SK-N-SH (cell line): ENCODE measurements at regions not wholly inside any gene's neighbourhood (a gene's known extent, or its start where the extent isn't known, plus 50 kb on each side); places are given as distances from the start of the nearest gene placed in this dataset.

Experiments used
- CTCF ChIA-PET: fragments of 300-600, 350-600 bp; formaldehyde crosslinking; extraction: SDS; loops from one replicate; lab custom pipeline; 2021; lab: Yijun Ruan, JAX
- POLR2A ChIA-PET: fragments of 350-600 bp; sonication (Branson Sonifier 250); formaldehyde crosslinking; extraction: SDS; loops from one replicate; lab custom pipeline; 2020; ENCODE audit warnings: antibody characterized with exemption, inconsistent platforms; lab: Yijun Ruan, JAX
- DNase-seq: peaks from one replicate; pipeline ENCODE4 v3.0.0; 2012
- H2AFZ ChIP-seq: fragments of 200-600 bp; sonication (generic); 2 replicates; pipeline ENCODE4 v1.8.1; 2016; ENCODE audit warnings: antibody characterized with exemption, mild to moderate bottlenecking, low read depth
- H3F3A ChIP-seq: fragments of 200-600 bp; sonication (generic); replicated peaks from 2 replicates; pipeline ENCODE3; 2016; ENCODE audit warnings: antibody characterized with exemption, mild to moderate bottlenecking; ENCODE audit not compliant: insufficient read depth
- H3K27ac ChIP-seq, 2 experiments: fragments of 200-500 bp in 1 of 2; fragments of 200-600 bp in 1 of 2; sonication (Bioruptor generic) in 1 of 2; sonication (generic), shearing (Covaris generic) in 1 of 2; 2 replicates each; pipeline versions ENCODE4 v1.5.1 to v1.6.1; 2014 to 2016; ENCODE audit warnings: low read depth in 2 of 2, inconsistent platforms in 1 of 2, low read length in 1 of 2, mild to moderate bottlenecking in 1 of 2, mixed read lengths in 1 of 2
- H3K27me3 ChIP-seq: fragments of 200-600 bp; sonication (generic), shearing (Covaris generic); 2 replicates; pipeline ENCODE4 v1.6.1; 2016; ENCODE audit warnings: mixed run types; ENCODE audit not compliant: insufficient read depth
- H3K36me3 ChIP-seq, 2 experiments: fragments of 200-500 bp in 1 of 2; fragments of 200-600 bp in 1 of 2; sonication (Bioruptor generic) in 1 of 2; sonication (generic) in 1 of 2; replicated peaks in 1 of 2; 2 replicates each; pipeline versions ENCODE3 to v1.5.1; 2014 to 2016; ENCODE audit warnings: low read length in 1 of 2, mild to moderate bottlenecking in 1 of 2; ENCODE audit not compliant: insufficient read depth in 2 of 2, control insufficient read depth in 1 of 2
- H3K4me1 ChIP-seq, 2 experiments: fragments of 200-500 bp in 1 of 2; fragments of 200-600 bp in 1 of 2; sonication (Bioruptor generic) in 1 of 2; sonication (generic), shearing (Covaris generic) in 1 of 2; 2 replicates each; pipeline versions ENCODE4 v1.5.1 to v1.6.1; 2014 to 2016; ENCODE audit warnings: low read depth in 1 of 2, low read length in 1 of 2, mixed run types in 1 of 2; ENCODE audit not compliant: insufficient read depth in 2 of 2, control insufficient read depth in 1 of 2
- H3K4me2 ChIP-seq: fragments of 200-600 bp; sonication (generic), shearing (Covaris generic); 2 replicates; pipeline ENCODE4 v1.6.1; 2017; ENCODE audit warnings: mixed run types
- H3K4me3 ChIP-seq, 2 experiments: fragments of 200-500 bp in 1 of 2; fragments of 200-600 bp in 1 of 2; sonication (Bioruptor generic) in 1 of 2; sonication (generic), shearing (Covaris generic) in 1 of 2; 2 replicates each; pipeline versions ENCODE4 v1.5.1 to v1.8.1; 2014 to 2016; ENCODE audit warnings: low read depth in 2 of 2, inconsistent platforms in 1 of 2, low read length in 1 of 2, mild to moderate bottlenecking in 1 of 2, mixed read lengths in 1 of 2, moderate library complexity in 1 of 2
- H3K79me2 ChIP-seq: fragments of 200-600 bp; sonication (generic); 2 replicates; pipeline ENCODE4 v1.8.1; 2017; ENCODE audit warnings: mild to moderate bottlenecking; ENCODE audit not compliant: insufficient read depth
- H3K9ac ChIP-seq: fragments of 200-600 bp; sonication (generic); 2 replicates; pipeline ENCODE4 v1.6.1; 2017; ENCODE audit warnings: mixed run types
- H3K9me2 ChIP-seq: fragments of 200-600 bp; sonication (generic); 2 replicates; pipeline ENCODE4 v1.6.1; 2017; ENCODE audit warnings: mixed run types
- H3K9me3 ChIP-seq: fragments of 200-600 bp; sonication (generic); 2 replicates; pipeline ENCODE4 v1.6.1; 2017; ENCODE audit warnings: mixed run types, mild to moderate bottlenecking, moderate library complexity
- H4K20me1 ChIP-seq: fragments of 200-600 bp; sonication (generic); 2 replicates; pipeline ENCODE4 v1.6.1; 2017; ENCODE audit warnings: mild to moderate bottlenecking, mixed run types; ENCODE audit not compliant: insufficient read depth
- CHD2 ChIP-seq: fragments of 150-350 bp; IDR thresholded peaks from 2 replicates; pipeline ENCODE4 v1.6.1; 2018; ENCODE audit warnings: low read length; ENCODE audit not compliant: partially characterized antibody
- EZH2phosphoT487 ChIP-seq: fragments of 200-600 bp; sonication (generic); IDR thresholded peaks from 2 replicates; pipeline ENCODE4 v1.6.1; 2017; ENCODE audit warnings: low read depth, mixed run types, mild to moderate bottlenecking, antibody characterized with exemption, moderate library complexity, borderline replicate concordance
- FOSL2 ChIP-seq: IDR thresholded peaks from 2 replicates; pipeline ENCODE4 v1.4.0; 2012; ENCODE audit warnings: low read depth, mild to moderate bottlenecking, moderate library complexity, borderline replicate concordance
- FOXM1 ChIP-seq: IDR thresholded peaks from 2 replicates; pipeline ENCODE4 v1.4.0; 2012; ENCODE audit warnings: low read depth, mild to moderate bottlenecking
- JUND ChIP-seq: IDR thresholded peaks from 2 replicates; pipeline ENCODE4 v1.4.0; 2012
- MEF2A ChIP-seq: IDR thresholded peaks from 2 replicates; pipeline ENCODE4 v1.4.0; 2012; ENCODE audit warnings: low read depth, borderline replicate concordance
- MXI1 ChIP-seq: IDR thresholded peaks from 2 replicates; pipeline ENCODE4 v1.6.1; 2012; ENCODE audit warnings: mild to moderate bottlenecking, low read depth, low read length, improper control_type of control experiment
- RAD21 ChIP-seq: IDR thresholded peaks from 2 replicates; pipeline ENCODE4 v1.6.1; 2012; ENCODE audit warnings: mild to moderate bottlenecking, low read length
- RCOR1 ChIP-seq: fragments of 150-350 bp; IDR thresholded peaks from 2 replicates; pipeline ENCODE4 v1.6.1; 2017; ENCODE audit warnings: antibody characterized with exemption, low read length
- REST ChIP-seq: IDR thresholded peaks from 2 replicates; pipeline ENCODE4 v1.6.1; 2012; ENCODE audit warnings: mild to moderate bottlenecking, low read depth, low read length, moderate library complexity
- RFX5 ChIP-seq: IDR thresholded peaks from 2 replicates; pipeline ENCODE4 v1.6.1; 2012; ENCODE audit warnings: mild to moderate bottlenecking, improper control_type of control experiment, low read length
- SIN3A ChIP-seq: IDR thresholded peaks from 2 replicates; pipeline ENCODE4 v1.6.1; 2012; ENCODE audit warnings: low read depth, mild to moderate bottlenecking, low read length, moderate library complexity, borderline replicate concordance
- SMC3 ChIP-seq: IDR thresholded peaks from 2 replicates; pipeline ENCODE4 v1.6.1; 2012; ENCODE audit warnings: low read depth, low read length, improper control_type of control experiment
- TAF1 ChIP-seq: IDR thresholded peaks from 2 replicates; pipeline ENCODE4 v1.6.1; 2012; ENCODE audit warnings: low read depth, mild to moderate bottlenecking, low read length, moderate library complexity, borderline replicate concordance
- USF2 ChIP-seq: fragments of 150-350 bp; IDR thresholded peaks from 2 replicates; pipeline ENCODE4 v1.6.1; 2017; ENCODE audit warnings: antibody characterized with exemption, low read length, low read depth, borderline replicate concordance
- YY1 ChIP-seq: IDR thresholded peaks from 2 replicates; pipeline ENCODE4 v1.4.0; 2012; ENCODE audit warnings: low read depth, mild to moderate bottlenecking
- WGBS: methylation state at CpG from one replicate; pipeline ENCODE4 v1.1.6; 2017; ENCODE audit warnings: low lambda C conversion rate; 5-methylcytosine and 5-hydroxymethylcytosine counted together
- TF ChIP-seq, protein P1 (sequence below): IDR thresholded peaks from 2 replicates; pipeline ENCODE4 v1.4.0; 2012; ENCODE audit warnings: low read depth, borderline replicate concordance
- TF ChIP-seq, protein P2 (sequence below): IDR thresholded peaks from 2 replicates; pipeline ENCODE4 v1.4.0; 2012; ENCODE audit warnings: low read depth
- TF ChIP-seq, protein P3 (sequence below): fragments of 200-600 bp; sonication (generic); IDR thresholded peaks from 2 replicates; pipeline ENCODE4 v1.6.1; 2017; ENCODE audit warnings: antibody characterized with exemption, mild to moderate bottlenecking, moderate library complexity

DNA sequence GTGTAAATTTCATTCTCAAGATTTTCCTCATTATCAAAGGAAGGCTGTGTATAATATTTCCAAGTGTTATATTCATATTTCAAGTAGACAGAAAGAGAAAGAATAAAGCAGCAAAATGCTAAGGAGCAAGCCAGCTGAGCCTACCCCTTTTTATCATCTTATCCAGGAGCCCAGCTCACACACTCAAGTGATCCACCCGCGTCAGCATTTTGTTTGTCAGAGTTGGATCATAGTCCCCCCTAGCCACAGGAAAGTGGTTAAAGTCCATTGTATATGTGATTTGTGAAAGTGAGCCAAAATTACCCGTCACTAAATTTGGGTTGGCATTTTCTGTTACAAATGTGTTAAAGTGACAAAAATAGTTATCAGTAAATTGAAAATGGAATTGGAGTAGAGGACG, 289.3 kb upstream of the CTSO start:
- Histone ChIP-seq H3F3A (no peaks in the 10 kb centered on the region), H3K27ac (no peak overlapping the region), H2AFZ (no peak overlapping the region), H4K20me1 (no peaks in the 10 kb centered on the region)
- WGBS, result 32% methylated on average over 4 of the region's 4 CpGs
- CTCF ChIA-PET, result no interaction called here
- no peak for DNase-seq
- no peak for TF ChIP-seq YY1
- TF ChIP-seq USF2, result no peak
- TF ChIP-seq SIN3A, result no peak
- TF ChIP-seq CHD2, result no peak
- TF ChIP-seq RFX5, result no peak
- no peak for TF ChIP-seq TAF1
- TF ChIP-seq RCOR1, result no peak
- TF ChIP-seq, protein P1, sequence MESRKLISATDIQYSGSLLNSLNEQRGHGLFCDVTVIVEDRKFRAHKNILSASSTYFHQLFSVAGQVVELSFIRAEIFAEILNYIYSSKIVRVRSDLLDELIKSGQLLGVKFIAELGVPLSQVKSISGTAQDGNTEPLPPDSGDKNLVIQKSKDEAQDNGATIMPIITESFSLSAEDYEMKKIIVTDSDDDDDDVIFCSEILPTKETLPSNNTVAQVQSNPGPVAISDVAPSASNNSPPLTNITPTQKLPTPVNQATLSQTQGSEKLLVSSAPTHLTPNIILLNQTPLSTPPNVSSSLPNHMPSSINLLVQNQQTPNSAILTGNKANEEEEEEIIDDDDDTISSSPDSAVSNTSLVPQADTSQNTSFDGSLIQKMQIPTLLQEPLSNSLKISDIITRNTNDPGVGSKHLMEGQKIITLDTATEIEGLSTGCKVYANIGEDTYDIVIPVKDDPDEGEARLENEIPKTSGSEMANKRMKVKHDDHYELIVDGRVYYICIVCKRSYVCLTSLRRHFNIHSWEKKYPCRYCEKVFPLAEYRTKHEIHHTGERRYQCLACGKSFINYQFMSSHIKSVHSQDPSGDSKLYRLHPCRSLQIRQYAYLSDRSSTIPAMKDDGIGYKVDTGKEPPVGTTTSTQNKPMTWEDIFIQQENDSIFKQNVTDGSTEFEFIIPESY, result no peak
- TF ChIP-seq FOXM1, result no peak
- TF ChIP-seq, protein P2, sequence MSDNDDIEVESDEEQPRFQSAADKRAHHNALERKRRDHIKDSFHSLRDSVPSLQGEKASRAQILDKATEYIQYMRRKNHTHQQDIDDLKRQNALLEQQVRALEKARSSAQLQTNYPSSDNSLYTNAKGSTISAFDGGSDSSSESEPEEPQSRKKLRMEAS, result no peak
- no peak for TF ChIP-seq MEF2A
- TF ChIP-seq REST, result no peak
- TF ChIP-seq EZH2phosphoT487, result no peak
- no peak for TF ChIP-seq MXI1
- no peak for TF ChIP-seq RAD21
- no peak for TF ChIP-seq FOSL2
- TF ChIP-seq SMC3, result no peak
- TF ChIP-seq, protein P3, sequence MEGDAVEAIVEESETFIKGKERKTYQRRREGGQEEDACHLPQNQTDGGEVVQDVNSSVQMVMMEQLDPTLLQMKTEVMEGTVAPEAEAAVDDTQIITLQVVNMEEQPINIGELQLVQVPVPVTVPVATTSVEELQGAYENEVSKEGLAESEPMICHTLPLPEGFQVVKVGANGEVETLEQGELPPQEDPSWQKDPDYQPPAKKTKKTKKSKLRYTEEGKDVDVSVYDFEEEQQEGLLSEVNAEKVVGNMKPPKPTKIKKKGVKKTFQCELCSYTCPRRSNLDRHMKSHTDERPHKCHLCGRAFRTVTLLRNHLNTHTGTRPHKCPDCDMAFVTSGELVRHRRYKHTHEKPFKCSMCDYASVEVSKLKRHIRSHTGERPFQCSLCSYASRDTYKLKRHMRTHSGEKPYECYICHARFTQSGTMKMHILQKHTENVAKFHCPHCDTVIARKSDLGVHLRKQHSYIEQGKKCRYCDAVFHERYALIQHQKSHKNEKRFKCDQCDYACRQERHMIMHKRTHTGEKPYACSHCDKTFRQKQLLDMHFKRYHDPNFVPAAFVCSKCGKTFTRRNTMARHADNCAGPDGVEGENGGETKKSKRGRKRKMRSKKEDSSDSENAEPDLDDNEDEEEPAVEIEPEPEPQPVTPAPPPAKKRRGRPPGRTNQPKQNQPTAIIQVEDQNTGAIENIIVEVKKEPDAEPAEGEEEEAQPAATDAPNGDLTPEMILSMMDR, result no peak
- TF ChIP-seq JUND, result no peak
- TF ChIP-seq, all 33 proteins: peak for 0
- POLR2A ChIA-PET, result no interaction called here
- H3K36me3 ChIP-seq, result no peaks in the 10 kb centered on the region
- H3K27me3 ChIP-seq, result no peaks in the 10 kb centered on the region; the same call in 1 of the 2 replicates
- H3K9me3 ChIP-seq, result no peaks in the 10 kb centered on the region
- no peak overlapping the region for H3K4me3 ChIP-seq
- H3K4me1 ChIP-seq, result no peaks in the 10 kb centered on the region
- H3K4me2 ChIP-seq, result no peak overlapping the region
- no peaks in the 10 kb centered on the region for H3K9me2 ChIP-seq
- no peaks in the 10 kb centered on the region for H3K79me2 ChIP-seq
- no peak overlapping the region for H3K9ac ChIP-seq
